Kidney epithelial cell (primary cell): ENCODE measurements at regions not wholly inside any gene's neighbourhood (a gene's known extent, or its start where the extent isn't known, plus 50 kb on each side); places are given as distances from the start of the nearest gene placed in this dataset.

Experiments used
- DNase-seq: peaks from one replicate; pipeline ENCODE4 v3.0.0-alpha.2; 2010; ENCODE audit warnings: low read depth
- H3K27me3 ChIP-seq: 2 replicates; pipeline ENCODE4 v1.6.0; 2011; ENCODE audit warnings: low read length; ENCODE audit not compliant: control insufficient read depth, insufficient read depth
- H3K36me3 ChIP-seq: 2 replicates; pipeline ENCODE4 v1.5.1; 2011; ENCODE audit warnings: low read length; ENCODE audit not compliant: control insufficient read depth, insufficient read depth
- H3K4me3 ChIP-seq: 2 replicates; pipeline ENCODE4 v1.5.1; 2011; ENCODE audit warnings: low read depth, mild to moderate bottlenecking, control low read depth, low read length
- TF ChIP-seq, protein P1 (sequence below): IDR thresholded peaks from 2 replicates; pipeline ENCODE4 v1.5.1; 2011; ENCODE audit warnings: mild to moderate bottlenecking, moderate library complexity, low read length, control low read depth, inconsistent platforms; ENCODE audit not compliant: insufficient read depth, poor library complexity, severe bottlenecking

DNA sequence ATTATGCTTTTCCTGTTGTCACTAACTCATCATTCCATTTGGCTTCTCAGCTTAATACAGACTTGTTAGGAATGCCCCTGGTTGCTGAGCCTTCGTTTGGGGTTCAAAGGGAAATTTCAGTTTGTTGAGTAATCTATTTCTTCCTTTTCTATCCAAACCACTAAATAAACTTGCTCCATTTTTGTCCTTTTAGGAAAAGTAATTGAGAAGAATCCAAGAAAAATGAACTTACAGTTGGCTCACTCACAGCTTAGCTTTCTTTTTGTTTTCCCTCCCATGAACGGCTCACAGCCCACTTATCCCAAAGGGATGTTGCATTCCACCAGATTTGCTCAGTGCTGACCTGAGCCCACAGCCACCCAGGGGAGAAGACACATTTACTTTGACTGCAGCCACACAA lies 73.9 kb downstream of the SOX11 start:
- DNase-seq, result no peak
- H3K4me3 ChIP-seq, result no peak overlapping the region
- TF ChIP-seq, protein P1, sequence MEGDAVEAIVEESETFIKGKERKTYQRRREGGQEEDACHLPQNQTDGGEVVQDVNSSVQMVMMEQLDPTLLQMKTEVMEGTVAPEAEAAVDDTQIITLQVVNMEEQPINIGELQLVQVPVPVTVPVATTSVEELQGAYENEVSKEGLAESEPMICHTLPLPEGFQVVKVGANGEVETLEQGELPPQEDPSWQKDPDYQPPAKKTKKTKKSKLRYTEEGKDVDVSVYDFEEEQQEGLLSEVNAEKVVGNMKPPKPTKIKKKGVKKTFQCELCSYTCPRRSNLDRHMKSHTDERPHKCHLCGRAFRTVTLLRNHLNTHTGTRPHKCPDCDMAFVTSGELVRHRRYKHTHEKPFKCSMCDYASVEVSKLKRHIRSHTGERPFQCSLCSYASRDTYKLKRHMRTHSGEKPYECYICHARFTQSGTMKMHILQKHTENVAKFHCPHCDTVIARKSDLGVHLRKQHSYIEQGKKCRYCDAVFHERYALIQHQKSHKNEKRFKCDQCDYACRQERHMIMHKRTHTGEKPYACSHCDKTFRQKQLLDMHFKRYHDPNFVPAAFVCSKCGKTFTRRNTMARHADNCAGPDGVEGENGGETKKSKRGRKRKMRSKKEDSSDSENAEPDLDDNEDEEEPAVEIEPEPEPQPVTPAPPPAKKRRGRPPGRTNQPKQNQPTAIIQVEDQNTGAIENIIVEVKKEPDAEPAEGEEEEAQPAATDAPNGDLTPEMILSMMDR, result no peak

DNA sequence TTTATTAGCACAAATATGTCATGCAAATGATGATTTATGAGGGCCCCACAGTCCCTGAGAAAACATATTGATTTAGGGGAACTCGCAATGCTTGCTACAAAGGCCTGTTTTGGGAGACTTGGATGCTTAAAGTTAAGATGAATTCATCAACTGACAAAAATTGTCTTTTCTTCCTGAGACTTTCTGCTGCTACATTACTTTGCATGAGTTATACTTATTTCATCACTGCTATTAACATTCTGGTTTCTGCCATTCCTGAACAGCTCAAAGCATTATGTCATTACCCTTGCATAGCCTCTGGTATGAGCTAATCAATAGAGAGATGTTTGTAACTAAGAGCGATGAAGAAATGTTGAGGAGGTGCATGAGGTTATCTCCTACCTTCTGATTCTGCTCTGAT lies 74.4 kb downstream of the SOX11 start:
- H3K4me3 ChIP-seq, result no peak overlapping the region
- H3K36me3 ChIP-seq, result no peaks in the 10 kb centered on the region
- no peaks in the 10 kb centered on the region for H3K27me3 ChIP-seq
- DNase-seq, result no peak
- TF ChIP-seq, protein P1, result no peak

More for the DNA sequence above, 73.9 kb downstream of the SOX11 start:
- H3K27me3 ChIP-seq, result no peaks in the 10 kb centered on the region
- no peaks in the 10 kb centered on the region for H3K36me3 ChIP-seq

DNA sequence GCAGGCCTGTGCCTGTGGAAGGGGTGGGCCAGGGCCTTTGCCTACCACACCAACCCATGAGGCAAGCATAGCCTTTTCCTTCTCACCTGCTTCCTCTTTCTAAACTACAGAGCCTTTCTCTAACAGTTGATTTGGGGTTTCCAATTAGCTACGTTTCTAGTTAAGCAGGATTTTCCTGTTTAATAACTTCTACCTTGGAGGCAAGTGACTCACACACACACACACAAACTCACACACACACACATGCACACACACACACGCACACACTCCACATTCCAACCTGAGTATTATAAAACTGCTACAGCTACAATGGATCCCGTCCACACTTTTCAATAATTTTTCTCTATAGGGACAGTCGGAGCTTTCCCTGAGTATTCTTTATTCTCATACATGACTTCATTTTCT lies 84.9 kb downstream of the SOX11 start:
- no peak overlapping the region for H3K4me3 ChIP-seq
- TF ChIP-seq, protein P1, result no peak
- DNase-seq, result no peak
- H3K27me3 ChIP-seq, result no peaks in the 10 kb centered on the region
- H3K36me3 ChIP-seq, result no peaks in the 10 kb centered on the region

DNA sequence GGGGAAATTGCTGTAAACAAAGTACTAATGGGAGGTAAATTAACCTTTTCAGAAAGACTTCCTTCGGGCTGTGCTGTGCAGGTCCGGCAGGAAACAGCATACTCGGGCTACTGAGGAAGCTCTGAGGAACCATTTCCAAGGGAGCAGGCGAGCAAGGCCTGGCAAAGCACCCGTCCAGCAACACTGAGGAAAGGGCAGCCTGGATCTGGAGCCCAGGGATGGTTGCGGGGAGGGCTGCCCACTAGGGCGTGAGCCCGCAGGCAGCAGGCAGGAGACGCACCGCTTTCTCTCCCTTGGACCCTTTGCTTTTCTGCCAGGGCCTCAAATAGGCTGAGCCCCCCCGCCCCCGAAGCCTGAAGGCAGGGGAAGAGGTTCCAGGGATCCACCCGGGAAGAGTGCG lies 89.5 kb downstream of the SOX11 start:
- no peaks in the 10 kb centered on the region for H3K36me3 ChIP-seq
- TF ChIP-seq, protein P1, result no peak
- no peak overlapping the region for H3K4me3 ChIP-seq
- DNase-seq, result no peak
- no peaks in the 10 kb centered on the region for H3K27me3 ChIP-seq

DNA sequence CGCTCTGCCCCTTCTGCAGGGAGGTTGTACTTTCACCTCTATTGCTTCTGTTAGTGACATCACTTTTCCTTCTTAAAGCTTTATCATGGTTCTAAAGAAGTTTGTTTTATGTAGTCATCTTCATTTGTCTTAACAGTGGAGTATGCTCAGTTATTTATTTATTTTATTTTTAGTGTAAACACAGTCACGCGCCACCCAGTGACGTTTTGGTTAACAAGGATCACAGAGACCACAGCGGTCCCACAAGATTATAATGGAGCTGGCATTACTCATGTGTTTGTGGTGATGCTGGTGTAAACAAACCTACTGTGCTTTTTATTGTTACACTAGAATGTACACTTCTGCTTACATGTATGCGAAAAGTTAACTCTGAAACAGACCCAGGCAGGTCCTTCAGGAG lies 89.9 kb downstream of the SOX11 start:
- DNase-seq, result no peak
- H3K36me3 ChIP-seq, result no peaks in the 10 kb centered on the region
- no peak overlapping the region for H3K4me3 ChIP-seq
- H3K27me3 ChIP-seq, result no peaks in the 10 kb centered on the region
- TF ChIP-seq, protein P1, result no peak

DNA sequence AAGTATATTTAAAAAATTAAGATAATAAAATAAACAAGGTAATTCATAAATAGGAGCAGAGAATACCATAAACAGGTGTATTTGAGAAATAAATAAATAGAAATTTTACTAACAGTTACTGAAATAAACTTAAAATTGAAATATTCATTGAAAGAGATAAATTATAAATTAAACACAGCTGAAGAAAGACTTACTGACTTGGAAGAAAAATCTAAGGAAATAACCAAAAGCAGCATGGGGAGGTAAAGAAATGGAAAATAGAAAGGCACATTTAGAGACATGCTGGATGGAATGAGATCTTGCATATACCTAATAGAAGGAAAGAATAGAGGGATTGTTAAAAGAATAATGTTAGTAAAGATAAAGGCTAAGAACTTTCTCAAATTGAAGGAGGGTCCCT lies 96.3 kb downstream of the SOX11 start:
- H3K36me3 ChIP-seq, result no peaks in the 10 kb centered on the region
- TF ChIP-seq, protein P1, result no peak
- DNase-seq, result no peak
- H3K27me3 ChIP-seq, result no peaks in the 10 kb centered on the region
- no peak overlapping the region for H3K4me3 ChIP-seq
